ENCODE measurements at regions not wholly inside any gene's neighbourhood (a gene's known extent, or its start where the extent isn't known, plus 50 kb on each side); places are given as distances from the start of the nearest gene placed in this dataset.

GRCh38 chr18:55763805-55764204 is 175.8 kb upstream of the TCF4 start:
- TF ChIP-seq CTCF (IDR thresholded peaks at IDR 0.05) = no peak

- no peak for TF ChIP-seq CTCF (IDR thresholded peaks at IDR 0.05)
Observed at GRCh38 chr18:55763298-55763697, 175.3 kb upstream of the TCF4 start.

- no peak for TF ChIP-seq CTCF (IDR thresholded peaks at IDR 0.05)
Observed at GRCh38 chr18:55762424-55762823, 174.4 kb upstream of the TCF4 start.

- TF ChIP-seq CTCF (IDR thresholded peaks at IDR 0.05) = no peak
Observed at GRCh38 chr18:55753643-55754263, 165.8 kb upstream of the TCF4 start.

GRCh38 chr18:55751476-55751875 is 163.5 kb upstream of the TCF4 start:
- TF ChIP-seq CTCF (IDR thresholded peaks at IDR 0.05) = no peak

GRCh38 chr18:55748227-55748738 is 160.3 kb upstream of the TCF4 start:
- TF ChIP-seq CTCF (IDR thresholded peaks at IDR 0.05) = no peak

- no peak for TF ChIP-seq CTCF (IDR thresholded peaks at IDR 0.05)
Observed at GRCh38 chr18:55744206-55744605, 156.2 kb upstream of the TCF4 start.

GRCh38 chr18:55743736-55744135 is 155.7 kb upstream of the TCF4 start:
- no peak for TF ChIP-seq CTCF (IDR thresholded peaks at IDR 0.05)
